ENCODE measurements at regions not wholly inside any gene's neighbourhood (a gene's known extent, or its start where the extent isn't known, plus 50 kb on each side); places are given as distances from the start of the nearest gene placed in this dataset.

GRCh38 chr20:50416269-50417022 is 93.7 kb upstream of the PTPN1 start:
- peak overlapping the region; percentile 82 for H3K4me3 Mint-ChIP-seq
- H3K27ac Mint-ChIP-seq: peak overlapping the region; percentile 92
- DNase-seq: no peak
- peaks cover 3% of the 10 kb centered on the region for H3K27me3 Mint-ChIP-seq (ENCODE audit: insufficient read depth)
- H3K36me3 Mint-ChIP-seq (ENCODE audit: low read depth): 0 out of 2 replicates have a peak, but pooled peaks cover 5% of the 10 kb centered on the region
- peaks cover 23% of the 10 kb centered on the region for H3K9me3 Mint-ChIP-seq
- H3K4me1 Mint-ChIP-seq (ENCODE audit: low read depth): peaks cover 32% of the 10 kb centered on the region
- TF ChIP-seq, protein P1, sequence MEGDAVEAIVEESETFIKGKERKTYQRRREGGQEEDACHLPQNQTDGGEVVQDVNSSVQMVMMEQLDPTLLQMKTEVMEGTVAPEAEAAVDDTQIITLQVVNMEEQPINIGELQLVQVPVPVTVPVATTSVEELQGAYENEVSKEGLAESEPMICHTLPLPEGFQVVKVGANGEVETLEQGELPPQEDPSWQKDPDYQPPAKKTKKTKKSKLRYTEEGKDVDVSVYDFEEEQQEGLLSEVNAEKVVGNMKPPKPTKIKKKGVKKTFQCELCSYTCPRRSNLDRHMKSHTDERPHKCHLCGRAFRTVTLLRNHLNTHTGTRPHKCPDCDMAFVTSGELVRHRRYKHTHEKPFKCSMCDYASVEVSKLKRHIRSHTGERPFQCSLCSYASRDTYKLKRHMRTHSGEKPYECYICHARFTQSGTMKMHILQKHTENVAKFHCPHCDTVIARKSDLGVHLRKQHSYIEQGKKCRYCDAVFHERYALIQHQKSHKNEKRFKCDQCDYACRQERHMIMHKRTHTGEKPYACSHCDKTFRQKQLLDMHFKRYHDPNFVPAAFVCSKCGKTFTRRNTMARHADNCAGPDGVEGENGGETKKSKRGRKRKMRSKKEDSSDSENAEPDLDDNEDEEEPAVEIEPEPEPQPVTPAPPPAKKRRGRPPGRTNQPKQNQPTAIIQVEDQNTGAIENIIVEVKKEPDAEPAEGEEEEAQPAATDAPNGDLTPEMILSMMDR (IDR thresholded peaks at IDR 0.05): no peak

- TF ChIP-seq, protein P1 (IDR thresholded peaks at IDR 0.05): no peak
- no peak overlapping the region for H3K27ac Mint-ChIP-seq
- peaks cover 27% of the 10 kb centered on the region for H3K4me1 Mint-ChIP-seq (ENCODE audit: low read depth)
- H3K36me3 Mint-ChIP-seq (ENCODE audit: low read depth): 0 out of 2 replicates have a peak, but pooled peaks cover 5% of the 10 kb centered on the region
- H3K27me3 Mint-ChIP-seq (ENCODE audit: insufficient read depth): peaks cover 3% of the 10 kb centered on the region
- DNase-seq: no peak
- no peak overlapping the region for H3K4me3 Mint-ChIP-seq
- peaks cover 27% of the 10 kb centered on the region for H3K9me3 Mint-ChIP-seq
Observed at GRCh38 chr20:50417023-50417329, 93.2 kb upstream of the PTPN1 start.

- H3K27me3 Mint-ChIP-seq (ENCODE audit: insufficient read depth): peaks cover 3% of the 10 kb centered on the region
- H3K4me3 Mint-ChIP-seq: no peak overlapping the region
- peaks cover 29% of the 10 kb centered on the region for H3K9me3 Mint-ChIP-seq
- H3K4me1 Mint-ChIP-seq (ENCODE audit: low read depth): peaks cover 32% of the 10 kb centered on the region
- DNase-seq: no peak
- 0 out of 2 replicates have a peak, but pooled peaks cover 5% of the 10 kb centered on the region for H3K36me3 Mint-ChIP-seq (ENCODE audit: low read depth)
- TF ChIP-seq, protein P1 (IDR thresholded peaks at IDR 0.05): no peak
- no peak overlapping the region for H3K27ac Mint-ChIP-seq
Observed at GRCh38 chr20:50417484-50418235, 92.5 kb upstream of the PTPN1 start.

- no peak for DNase-seq
- no peak overlapping the region for H3K4me3 Mint-ChIP-seq
- no peak overlapping the region for H3K27ac Mint-ChIP-seq
- TF ChIP-seq, protein P1 (IDR thresholded peaks at IDR 0.05): no peak
- H3K9me3 Mint-ChIP-seq: peaks cover 16% of the 10 kb centered on the region
- peaks cover 3% of the 10 kb centered on the region for H3K27me3 Mint-ChIP-seq (ENCODE audit: insufficient read depth)
- 0 out of 2 replicates have a peak, but pooled peaks cover 5% of the 10 kb centered on the region for H3K36me3 Mint-ChIP-seq (ENCODE audit: low read depth)
- peaks cover 36% of the 10 kb centered on the region for H3K4me1 Mint-ChIP-seq (ENCODE audit: low read depth)
Observed at GRCh38 chr20:50418890-50419642, 91.1 kb upstream of the PTPN1 start.

DNA sequence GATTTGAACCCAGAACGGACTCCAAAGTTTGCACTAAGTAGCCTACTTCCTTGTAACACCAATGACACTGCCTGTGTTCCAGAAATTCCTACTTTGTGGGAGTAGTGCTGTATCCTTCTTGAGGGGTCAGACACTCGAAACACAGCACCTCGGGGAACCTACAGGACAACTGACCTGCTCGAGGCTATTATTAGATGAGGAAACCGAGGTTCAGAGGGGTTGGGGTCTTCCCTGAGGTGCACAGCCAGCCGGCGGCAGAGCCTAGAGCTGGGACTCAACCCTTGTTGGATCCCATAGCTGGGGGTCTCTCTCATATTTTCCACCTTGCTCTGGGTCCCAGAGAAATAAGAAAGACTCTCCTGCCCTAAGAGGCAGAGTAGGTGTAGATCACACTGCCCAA is 89.8 kb upstream of the PTPN1 start:
- Mint-ChIP-seq H3K27me3 (ENCODE audit: insufficient read depth) (peaks cover 3% of the 10 kb centered on the region), H3K4me3 (no peak overlapping the region), H3K9me3 (peaks cover 14% of the 10 kb centered on the region), H3K4me1 (ENCODE audit: low read depth) (peaks cover 38% of the 10 kb centered on the region), H3K36me3 (ENCODE audit: low read depth) (0 out of 2 replicates have a peak, but pooled peaks cover 5% of the 10 kb centered on the region), H3K27ac (no peak overlapping the region)
- DNase-seq: no peak
- TF ChIP-seq, protein P1 (IDR thresholded peaks at IDR 0.05): no peak

Measured in HFFc6 (cell line).